NCI-H1930 (cell line): ENCODE measurements at regions not wholly inside any gene's neighbourhood (a gene's known extent, or its start where the extent isn't known, plus 50 kb on each side); places are given as distances from the start of the nearest gene placed in this dataset.

Experiments used
- DNase-seq, 2 experiments: peaks; one replicate each; lab custom pipeline; 2025; lab: John Stamatoyannopoulos, UW

- no peak for DNase-seq
Observed at GRCh38 chr16:7014756-7015155, 317.9 kb upstream of the RBFOX1 start.

DNA sequence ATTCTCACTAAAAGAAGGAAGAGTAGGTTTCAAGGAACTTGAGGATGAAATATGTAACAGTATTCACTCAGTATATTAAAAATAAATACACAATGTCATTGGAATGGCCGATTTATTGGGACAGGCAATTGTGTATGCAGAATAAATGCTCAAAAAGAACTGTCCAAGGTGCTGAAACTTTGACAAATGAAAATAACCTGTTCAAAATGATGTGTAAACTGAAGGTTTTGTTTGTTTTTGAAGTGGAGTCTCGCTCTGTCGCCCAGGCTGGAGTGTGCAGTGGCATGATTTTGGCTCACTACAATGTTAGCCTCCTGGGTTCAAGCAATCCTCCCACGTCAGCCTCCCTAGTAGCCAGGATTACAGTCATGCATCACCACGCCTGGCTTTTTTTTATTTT is 318.7 kb upstream of the RBFOX1 start:
- DNase-seq, result no peak

DNA sequence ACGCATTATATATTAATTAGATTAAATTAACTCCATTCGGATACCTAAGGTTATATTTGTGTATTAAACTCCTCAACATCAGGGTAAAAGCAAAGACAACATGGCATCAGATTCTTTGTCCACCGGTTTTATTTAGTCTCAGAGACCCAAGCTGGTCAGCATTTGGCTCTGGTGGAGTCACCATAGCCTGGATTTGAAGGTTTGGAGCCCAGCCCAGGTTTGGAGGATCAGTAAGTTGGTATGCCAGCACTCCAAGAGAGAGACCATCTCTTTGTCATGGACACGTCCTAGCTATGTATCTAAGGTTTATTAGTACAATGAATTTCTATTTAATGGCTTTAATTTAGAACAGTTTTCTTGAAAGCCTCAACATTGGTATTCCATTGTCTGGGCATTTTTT is 328.4 kb upstream of the RBFOX1 start:
- no peak for DNase-seq

GRCh38 chr16:6993544-6993943 is 339.1 kb upstream of the RBFOX1 start:
- no peak for DNase-seq

GRCh38 chr16:6988846-6989245 is 343.8 kb upstream of the RBFOX1 start:
- no peak for DNase-seq

- no peak for DNase-seq
Observed at GRCh38 chr16:6977916-6978315, 354.7 kb upstream of the RBFOX1 start.

GRCh38 chr16:6977291-6977690 is 355.4 kb upstream of the RBFOX1 start:
- DNase-seq, result no peak

DNA sequence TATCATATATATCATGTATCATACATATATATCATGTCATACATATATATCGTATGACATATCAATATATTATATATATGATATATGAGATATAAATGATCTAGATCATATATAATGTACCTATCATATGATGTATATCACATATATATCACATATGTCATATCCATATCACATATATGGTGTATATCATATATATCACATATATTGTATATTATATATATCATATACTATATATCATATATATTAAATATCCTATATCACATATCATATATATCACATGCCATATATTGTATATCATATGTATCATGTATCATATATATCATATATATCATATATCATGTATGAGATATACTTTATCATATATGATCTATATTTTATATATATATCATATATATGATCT is 355.9 kb upstream of the RBFOX1 start:
- DNase-seq, result no peak

DNA sequence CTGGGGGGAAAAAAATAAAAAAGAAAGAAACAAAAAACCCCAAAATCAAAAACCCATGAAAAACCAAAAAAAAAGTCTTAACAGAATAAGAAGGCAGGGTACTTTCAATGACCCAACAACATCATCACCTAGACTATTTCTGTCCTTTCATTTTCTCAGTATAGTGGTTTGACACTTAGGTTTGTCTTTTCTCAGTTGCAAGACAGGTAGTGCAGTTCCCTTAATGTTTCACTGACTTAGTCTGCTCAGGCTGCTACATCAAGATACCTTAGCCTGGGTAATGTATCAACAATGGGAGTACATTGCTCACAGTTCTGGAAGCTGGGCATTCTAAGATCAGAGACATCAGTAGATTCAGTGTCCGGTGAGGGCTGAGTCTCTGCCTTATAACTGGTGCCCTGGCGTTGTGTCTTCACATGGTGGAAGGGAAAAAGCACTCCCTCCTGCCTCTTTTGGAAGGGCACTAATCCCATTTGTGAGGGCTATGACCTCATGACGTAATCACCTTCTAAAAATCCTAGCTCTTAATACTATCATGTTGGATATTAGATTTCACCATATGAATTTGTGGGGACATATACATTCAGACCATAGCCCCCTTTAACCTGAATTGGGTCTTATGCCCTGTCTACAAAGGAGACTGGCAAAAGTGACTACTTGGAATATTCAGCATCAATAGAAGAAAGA is 362.3 kb upstream of the RBFOX1 start:
- no peak for DNase-seq

GRCh38 chr16:6969594-6969993 is 363.1 kb upstream of the RBFOX1 start:
- DNase-seq, result no peak

DNA sequence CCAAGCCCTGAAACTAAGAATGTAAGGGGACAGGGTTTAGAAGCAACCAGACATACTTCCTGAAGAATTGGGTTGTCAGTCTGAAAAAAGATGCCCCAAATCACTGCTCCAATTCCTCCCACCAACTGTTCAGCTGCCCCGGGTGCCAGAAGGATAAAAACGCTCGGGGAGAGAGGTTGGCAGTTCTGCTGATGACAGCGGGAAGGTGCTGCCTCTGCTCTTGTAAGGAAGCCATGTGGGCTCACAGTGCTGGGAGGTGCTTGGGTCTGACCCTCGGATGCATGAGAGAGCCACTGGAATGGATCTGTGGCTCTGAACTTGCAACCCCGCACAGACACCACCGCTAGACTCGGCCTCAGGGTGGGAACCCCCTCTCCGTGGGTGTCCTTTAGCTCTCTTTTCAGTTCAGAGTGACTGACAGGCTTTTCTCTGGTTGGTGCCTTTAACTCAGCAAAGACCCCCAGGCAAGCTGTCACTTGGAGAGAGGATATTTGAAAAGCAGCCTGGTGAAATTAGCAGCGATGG is 364.8 kb upstream of the RBFOX1 start:
- DNase-seq, result no peak

- DNase-seq, result no peak
Observed at GRCh38 chr16:6966925-6967324, 365.7 kb upstream of the RBFOX1 start.

DNA sequence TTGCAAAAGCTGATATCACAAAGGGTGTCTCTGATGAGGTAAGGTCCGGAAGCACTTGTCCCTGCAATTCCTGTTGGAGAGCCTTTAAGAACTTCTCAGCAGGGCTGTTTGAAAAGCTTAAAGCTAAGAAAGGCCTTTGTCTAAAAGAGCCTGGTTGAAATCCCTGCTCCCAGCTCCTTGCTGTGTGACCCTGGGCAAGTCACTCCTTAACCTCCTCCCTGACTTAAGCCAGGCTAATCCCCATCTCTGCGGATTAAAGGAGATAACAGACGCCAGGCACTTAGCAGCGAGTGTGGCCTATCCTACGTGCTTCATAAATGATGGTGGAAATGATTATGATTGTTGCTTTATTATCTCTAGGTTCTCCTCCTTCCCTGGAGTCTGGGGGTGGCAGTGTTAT is 368.0 kb upstream of the RBFOX1 start:
- no peak for DNase-seq

DNA sequence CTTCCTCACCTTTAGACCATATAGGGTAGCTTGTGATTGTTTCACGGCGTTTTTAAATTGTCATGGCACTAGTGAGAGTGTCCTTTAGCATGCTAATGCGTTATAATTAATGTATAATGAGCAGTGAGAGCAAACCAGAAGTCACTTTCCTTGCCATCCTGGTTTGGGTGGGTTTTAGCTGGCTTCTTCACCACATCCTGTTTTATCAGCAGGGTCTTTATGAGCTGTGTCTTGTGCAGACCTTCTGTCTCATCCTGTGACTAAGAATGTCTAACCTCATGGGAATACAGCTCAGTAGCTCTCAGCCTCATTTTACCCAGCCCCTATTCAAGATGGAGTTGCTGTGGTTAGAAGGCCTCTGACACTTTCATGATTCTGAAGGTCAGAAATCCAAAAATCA is 370.9 kb upstream of the RBFOX1 start:
- DNase-seq, result no peak

GRCh38 chr16:6958184-6958583 is 374.5 kb upstream of the RBFOX1 start:
- no peak for DNase-seq

- DNase-seq, result peak in 1 of 2 experiments; percentile 31
Observed at GRCh38 chr16:6957681-6958080, 375.0 kb upstream of the RBFOX1 start.

- DNase-seq, result no peak
Observed at GRCh38 chr16:6956511-6956910, 376.1 kb upstream of the RBFOX1 start.

DNA sequence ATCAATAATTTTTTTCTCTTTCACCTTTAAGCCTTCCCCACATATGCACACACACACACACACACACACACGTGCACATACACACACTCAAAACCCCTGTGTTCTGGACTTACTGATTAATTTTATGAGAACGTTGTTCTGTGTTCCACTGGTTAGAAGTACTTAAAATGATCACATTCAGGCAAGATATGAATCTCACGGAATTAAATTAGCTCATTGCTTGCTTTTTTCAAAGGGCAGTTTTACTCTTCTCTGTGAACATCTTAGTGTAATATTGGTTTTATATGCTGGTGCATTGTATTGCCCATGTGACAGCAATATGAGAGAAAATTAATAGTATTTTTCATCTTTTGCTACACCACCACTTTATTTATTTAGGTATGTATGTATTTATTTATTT is 377.3 kb upstream of the RBFOX1 start:
- DNase-seq, result no peak

DNA sequence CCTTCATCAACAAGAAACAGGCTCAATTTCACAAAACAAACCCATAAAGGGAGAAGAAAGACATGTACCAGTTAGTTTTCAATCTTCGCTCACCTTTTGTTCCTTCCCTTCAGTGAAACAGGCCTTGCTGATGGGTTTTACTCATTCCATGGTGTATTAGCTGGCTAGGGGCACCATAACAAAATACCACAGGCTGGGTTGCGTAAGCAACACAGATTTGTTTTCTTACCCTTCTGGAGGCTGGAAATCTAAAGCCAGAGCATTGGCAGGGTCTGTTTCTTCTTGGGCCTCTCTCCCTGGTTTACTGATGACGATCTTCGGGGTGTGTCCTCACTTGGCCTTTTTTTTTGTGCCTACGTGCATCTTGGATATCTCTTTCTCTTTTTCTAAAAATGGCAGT is 383.4 kb upstream of the RBFOX1 start:
- DNase-seq, result no peak

GRCh38 chr16:6947291-6947690 is 385.4 kb upstream of the RBFOX1 start:
- DNase-seq, result no peak

DNA sequence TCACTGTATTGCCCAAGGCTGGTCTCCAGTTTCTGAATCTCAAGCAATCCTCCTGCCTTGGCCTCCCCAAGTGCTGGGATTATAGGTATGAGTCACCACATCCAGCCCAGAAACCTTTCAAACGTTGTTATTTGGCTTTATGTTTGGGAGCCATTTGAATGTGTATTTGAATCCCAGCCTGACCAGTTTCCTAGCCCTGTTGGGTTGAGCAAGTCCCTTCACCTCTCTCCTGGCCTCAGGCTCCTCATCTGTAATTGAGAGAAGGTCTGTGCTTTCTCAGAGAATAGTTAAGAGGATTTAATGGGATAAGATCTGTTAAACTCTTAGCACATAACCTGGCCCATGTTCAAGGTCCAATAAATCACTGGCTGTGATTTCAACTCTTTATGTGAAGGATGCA is 385.8 kb upstream of the RBFOX1 start:
- DNase-seq, result no peak

GRCh38 chr16:6946106-6946505 is 386.5 kb upstream of the RBFOX1 start:
- no peak for DNase-seq

DNA sequence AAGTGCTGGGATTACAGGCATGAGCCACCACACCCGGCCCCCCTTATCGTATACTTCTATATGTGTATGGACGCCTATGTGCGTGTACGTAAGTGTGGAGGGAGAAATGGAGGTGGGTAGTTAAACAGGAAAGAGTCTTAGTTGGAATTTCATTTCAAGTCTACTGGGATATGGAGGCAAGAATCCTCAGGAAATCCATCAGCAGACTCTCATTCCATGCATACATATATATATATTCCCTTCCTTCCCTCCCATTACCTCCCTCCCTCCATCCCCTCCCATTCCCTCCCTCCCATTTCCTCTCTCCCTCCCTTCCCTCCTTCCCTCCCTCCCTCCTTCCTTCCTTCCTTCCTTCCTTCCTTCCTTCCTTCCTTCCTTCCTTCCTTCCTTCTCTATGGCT is 391.7 kb upstream of the RBFOX1 start:
- DNase-seq, result no peak

DNA sequence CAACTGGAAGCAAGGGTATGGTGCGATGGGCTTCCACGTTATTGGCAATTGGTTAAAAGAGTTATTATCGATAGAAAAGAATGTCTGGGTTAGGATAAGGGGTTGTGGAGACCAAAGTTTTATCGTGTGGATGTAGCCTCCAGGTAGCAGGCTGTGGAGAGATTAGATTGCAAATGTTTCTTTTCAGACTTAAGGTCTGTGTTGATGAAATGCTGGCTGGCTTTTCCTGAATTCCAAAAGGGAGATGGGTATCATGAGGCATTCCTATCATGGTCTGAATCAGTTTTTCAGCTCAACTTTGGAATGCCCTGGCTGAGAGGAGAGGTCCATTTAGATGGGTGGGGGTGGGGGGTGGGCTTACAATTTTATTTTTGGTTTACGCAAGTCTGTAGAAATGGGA is 395.0 kb upstream of the RBFOX1 start:
- DNase-seq, result no peak
